DND-41 (cell line): ENCODE measurements at regions not wholly inside any gene's neighbourhood (a gene's known extent, or its start where the extent isn't known, plus 50 kb on each side); places are given as distances from the start of the nearest gene placed in this dataset.

Experiments used
- CTCF ChIP-seq: IDR thresholded peaks from 2 replicates; pipeline ENCODE4 v1.5.1; 2012; ENCODE audit warnings: borderline replicate concordance, low read length, moderate library complexity, mild to moderate bottlenecking; ENCODE audit not compliant: poor library complexity, severe bottlenecking; ENCODE audit errors: extremely low read depth
- EZH2 ChIP-seq: IDR thresholded peaks from 3 replicates; pipeline ENCODE4 v1.6.1; 2012; ENCODE audit warnings: borderline replicate concordance, low read depth, mild to moderate bottlenecking, moderate library complexity, low read length, inconsistent platforms; ENCODE audit not compliant: severe bottlenecking

- TF ChIP-seq CTCF (no peak), EZH2 (no peak)
Measured at GRCh38 chr14:30309405-30309804, 249.6 kb upstream of the G2E3 start.
